B cell (primary cell): ENCODE measurements at regions not wholly inside any gene's neighbourhood (a gene's known extent, or its start where the extent isn't known, plus 50 kb on each side); places are given as distances from the start of the nearest gene placed in this dataset.

Experiments
- ATAC-seq: fragments of 200-7000 bp; cut with Tn5 transposase; one replicate; pipeline ENCODE4 v1.10.0; 2021; ENCODE audit warnings: low read depth, mild to moderate bottlenecking, moderate number of reproducible peaks, moderate library complexity
- CTCF ChIA-PET: fragments of 350-600 bp; sonication (Branson Sonifier 250); formaldehyde crosslinking; loops from one replicate; lab custom pipeline; 2021; ENCODE audit warnings: antibody characterized with exemption, inconsistent platforms; lab: Charles Lee
- POLR2A ChIA-PET: fragments of 350-600 bp; sonication (Branson Sonifier 250); formaldehyde crosslinking; loops from one replicate; lab custom pipeline; 2021; ENCODE audit warnings: antibody characterized with exemption; lab: Charles Lee
- DNase-seq: peaks from one replicate; pipeline ENCODE4 v3.0.0; 2013
- H2AFZ ChIP-seq: 2 replicates; pipeline ENCODE4 v1.6.1; 2012; ENCODE audit warnings: mild to moderate bottlenecking, low read depth, low read length; ENCODE audit not compliant: insufficient read depth, poor library complexity, severe bottlenecking
- H3K27ac ChIP-seq, 2 donors: 1 replicate in 1 of 2; 2 replicates in 1 of 2; pipeline ENCODE4 v1.5.1; 2012 to 2013; ENCODE audit warnings: low read length in 2 of 2, mild to moderate bottlenecking in 2 of 2, moderate library complexity in 1 of 2
- H3K27me3 ChIP-seq, 4 experiments: fragments of 200-600 bp in 1 of 4; sonication (generic) in 1 of 4; replicated peaks in 1 of 4; 1 replicate in 2 of 4; 2 replicates in 2 of 4; pipeline versions ENCODE4 v1.6.1 to v1.7.0; 2013 to 2016; ENCODE audit warnings: low read length in 3 of 4, mild to moderate bottlenecking in 2 of 4, mixed read lengths in 1 of 4, moderate library complexity in 1 of 4; ENCODE audit not compliant: insufficient read depth in 4 of 4, control insufficient read depth in 3 of 4; ENCODE audit errors: control extremely low read depth in 1 of 4
- H3K36me3 ChIP-seq, 2 experiments: replicated peaks in 1 of 2; 1 replicate in 1 of 2; 2 replicates in 1 of 2; pipeline versions ENCODE4 v1.6.1 to v1.7.1; 2013; ENCODE audit warnings: low read length in 1 of 2; ENCODE audit not compliant: insufficient read depth in 2 of 2, control insufficient read depth in 1 of 2; ENCODE audit errors: control extremely low read depth in 1 of 2, extremely low read depth in 1 of 2
- H3K4me1 ChIP-seq, 2 donors: fragments of 200-600 bp in 1 of 2; sonication (generic) in 1 of 2; 1 replicate in 1 of 2; 2 replicates in 1 of 2; pipeline versions ENCODE4 v1.5.1 to v1.6.1; 2013 to 2017; ENCODE audit warnings: low read length in 2 of 2; ENCODE audit not compliant: control insufficient read depth in 2 of 2, insufficient read depth in 2 of 2
- H3K4me2 ChIP-seq: replicated peaks from 2 replicates; pipeline ENCODE3; 2012; ENCODE audit warnings: mild to moderate bottlenecking, low read depth, low read length; ENCODE audit not compliant: poor library complexity, severe bottlenecking
- H3K4me3 ChIP-seq, 5 experiments: fragments of 200-600 bp in 1 of 5; sonication (generic) in 1 of 5; 1 replicate in 3 of 5; 2 replicates in 2 of 5; pipeline versions ENCODE4 v1.5.1 to v1.7.0; 2011 to 2016; ENCODE audit warnings: low read length in 4 of 5, mild to moderate bottlenecking in 4 of 5, low read depth in 2 of 5, control low read depth in 1 of 5, moderate library complexity in 1 of 5; ENCODE audit not compliant: insufficient read depth in 1 of 5; ENCODE audit errors: control extremely low read depth in 1 of 5, extremely low read depth in 1 of 5
- H3K79me2 ChIP-seq: fragments of 200-600 bp; sonication (generic); one replicate; pipeline ENCODE4 v1.6.0; 2016; ENCODE audit warnings: low read length; ENCODE audit not compliant: control insufficient read depth, insufficient read depth
- H3K9ac ChIP-seq: fragments of 200-600 bp; sonication (generic); 2 replicates; pipeline ENCODE4 v1.6.1; 2017; ENCODE audit warnings: mild to moderate bottlenecking, low read length, moderate library complexity
- H3K9me3 ChIP-seq, 3 donors: one replicate each; pipeline versions ENCODE4 v1.6.1 to v1.7.1; 2013; ENCODE audit warnings: low read length in 2 of 3; ENCODE audit not compliant: control insufficient read depth in 2 of 3, insufficient read depth in 1 of 3; ENCODE audit errors: control extremely low read depth in 1 of 3
- H4K20me1 ChIP-seq: 2 replicates; pipeline ENCODE4 v1.6.0; 2012; ENCODE audit warnings: mild to moderate bottlenecking, low read length; ENCODE audit not compliant: insufficient read depth, control insufficient read depth, poor library complexity, severe bottlenecking
- H3K27ac Mint-ChIP-seq: one replicate; pipeline ENCODE4 v1.8.0; 2021; ENCODE audit warnings: mixed read lengths
- H3K27me3 Mint-ChIP-seq: one replicate; pipeline ENCODE4 v1.8.0; 2021; ENCODE audit warnings: mixed read lengths
- H3K4me1 Mint-ChIP-seq: one replicate; pipeline ENCODE4 v1.8.0; 2021; ENCODE audit warnings: mixed read lengths
- H3K4me3 Mint-ChIP-seq: one replicate; pipeline ENCODE4 v1.8.0; 2021; ENCODE audit warnings: mixed read lengths
- H3K9me3 Mint-ChIP-seq: one replicate; pipeline ENCODE4 v1.8.0; 2022; ENCODE audit warnings: mixed read lengths; ENCODE audit not compliant: insufficient read depth
- EZH2 ChIP-seq: IDR thresholded peaks from 2 replicates; pipeline ENCODE4 v1.6.1; 2012; ENCODE audit warnings: borderline replicate concordance, low read depth, mild to moderate bottlenecking, moderate library complexity, low read length; ENCODE audit not compliant: insufficient read depth, poor library complexity, severe bottlenecking
- WGBS: methylation state at CpG from one replicate; pipeline ENCODE4 v1.1.5; 2013; ENCODE audit warnings: missing lambda C conversion rate; ENCODE audit not compliant: insufficient coverage; 5-methylcytosine and 5-hydroxymethylcytosine counted together
- intact Hi-C: fragments of 100-400 bp; cut with micrococcal nuclease; formaldehyde crosslinking; loops from one replicate; pipeline ENCODE4 v1.10.0; 2022
- TF ChIP-seq, protein P1 (sequence below): fragments of 200-600 bp; IDR thresholded peaks from one replicate; pipeline ENCODE4 v1.8.0; 2022; ENCODE audit warnings: antibody characterized with exemption, mild to moderate bottlenecking

DNA sequence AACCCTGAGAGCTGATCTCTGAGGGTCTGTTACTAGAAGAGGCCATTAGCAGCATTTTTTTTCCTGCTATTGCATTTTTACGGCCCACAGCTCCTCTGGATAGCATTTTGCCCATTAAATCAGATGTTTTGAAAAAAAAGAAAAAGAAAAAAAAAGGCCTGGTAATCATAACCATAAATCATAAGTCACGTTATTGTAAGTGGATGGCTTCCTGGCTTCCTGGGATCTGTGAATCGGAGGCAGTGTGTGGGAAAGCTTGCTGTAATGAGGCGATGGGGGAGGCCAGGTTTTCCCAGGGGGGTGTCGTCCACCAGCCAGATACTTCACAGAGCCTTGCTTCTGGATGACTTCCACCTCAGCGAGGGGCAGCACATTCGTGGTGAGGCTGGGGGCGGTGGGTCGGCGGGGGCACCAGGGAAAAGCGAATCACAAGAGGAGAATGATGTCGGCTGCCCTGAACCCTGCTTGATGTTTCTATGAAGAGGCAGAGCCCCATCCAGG, 106.5 kb upstream of the SYT13 start:
- H3K9me3 ChIP-seq: no peaks in the 10 kb centered on the region
- no peaks in the 10 kb centered on the region for H3K4me1 ChIP-seq
- H3K4me2 ChIP-seq: no peak overlapping the region
- POLR2A ChIA-PET: no interaction called here
- DNase-seq (no peak), ATAC-seq (no peak)
- H3K27me3 Mint-ChIP-seq: peaks cover 36% of the 10 kb centered on the region
- H3K27ac ChIP-seq: no peak overlapping the region
- intact Hi-C loops: no loop called here
- CTCF ChIA-PET: no interaction called here
- no peaks in the 10 kb centered on the region for H3K9me3 Mint-ChIP-seq
- H3K9ac ChIP-seq: no peak overlapping the region
- TF ChIP-seq EZH2: no peak
- TF ChIP-seq, protein P1, sequence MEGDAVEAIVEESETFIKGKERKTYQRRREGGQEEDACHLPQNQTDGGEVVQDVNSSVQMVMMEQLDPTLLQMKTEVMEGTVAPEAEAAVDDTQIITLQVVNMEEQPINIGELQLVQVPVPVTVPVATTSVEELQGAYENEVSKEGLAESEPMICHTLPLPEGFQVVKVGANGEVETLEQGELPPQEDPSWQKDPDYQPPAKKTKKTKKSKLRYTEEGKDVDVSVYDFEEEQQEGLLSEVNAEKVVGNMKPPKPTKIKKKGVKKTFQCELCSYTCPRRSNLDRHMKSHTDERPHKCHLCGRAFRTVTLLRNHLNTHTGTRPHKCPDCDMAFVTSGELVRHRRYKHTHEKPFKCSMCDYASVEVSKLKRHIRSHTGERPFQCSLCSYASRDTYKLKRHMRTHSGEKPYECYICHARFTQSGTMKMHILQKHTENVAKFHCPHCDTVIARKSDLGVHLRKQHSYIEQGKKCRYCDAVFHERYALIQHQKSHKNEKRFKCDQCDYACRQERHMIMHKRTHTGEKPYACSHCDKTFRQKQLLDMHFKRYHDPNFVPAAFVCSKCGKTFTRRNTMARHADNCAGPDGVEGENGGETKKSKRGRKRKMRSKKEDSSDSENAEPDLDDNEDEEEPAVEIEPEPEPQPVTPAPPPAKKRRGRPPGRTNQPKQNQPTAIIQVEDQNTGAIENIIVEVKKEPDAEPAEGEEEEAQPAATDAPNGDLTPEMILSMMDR: no peak
- no peaks in the 10 kb centered on the region for H4K20me1 ChIP-seq
- no peaks in the 10 kb centered on the region for H3K4me1 Mint-ChIP-seq
- 82% methylated on average over 10 of the region's 12 CpGs for WGBS
- H2AFZ ChIP-seq: no peak overlapping the region
- H3K27me3 ChIP-seq: peaks cover 0 to 6% (median 1%) of the 10 kb centered on the region in 4 experiments
- no peak overlapping the region for H3K27ac Mint-ChIP-seq
- no peaks in the 10 kb centered on the region for H3K79me2 ChIP-seq
- H3K4me3 ChIP-seq: no peak overlapping the region
- H3K4me3 Mint-ChIP-seq: no peak overlapping the region
- H3K36me3 ChIP-seq: no peaks in the 10 kb centered on the region

DNA sequence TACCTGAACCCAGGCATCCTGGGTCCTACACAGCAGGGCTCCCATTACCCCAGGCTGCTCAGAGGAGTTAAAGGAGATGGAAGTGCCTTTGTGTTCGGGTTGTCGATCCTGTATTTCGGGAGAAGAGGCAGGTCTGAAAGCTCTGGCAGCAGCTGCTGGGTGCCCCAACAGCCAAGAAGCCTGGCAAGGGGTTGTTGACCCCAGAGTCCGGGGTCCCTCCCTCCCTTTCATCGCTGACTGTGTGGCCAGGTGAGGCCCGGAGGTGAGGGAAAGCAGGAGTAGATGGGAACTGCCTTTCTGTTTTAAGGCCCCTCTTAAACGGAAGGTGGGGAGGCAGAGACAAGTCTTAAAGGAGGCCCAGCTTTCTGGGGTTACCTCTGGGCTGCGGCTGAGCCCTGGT, 106.0 kb upstream of the SYT13 start:
- Histone ChIP-seq H3K79me2 (no peaks in the 10 kb centered on the region), H3K27me3 (peaks cover 0 to 6% (median 1%) of the 10 kb centered on the region in 4 experiments), H3K9me3 (no peaks in the 10 kb centered on the region), H3K4me1 (no peaks in the 10 kb centered on the region), H3K4me3 (no peak overlapping the region), H3K9ac (no peak overlapping the region), H3K36me3 (no peaks in the 10 kb centered on the region), H2AFZ (no peak overlapping the region), H3K4me2 (no peak overlapping the region), H4K20me1 (no peaks in the 10 kb centered on the region), H3K27ac (no peak overlapping the region)
- DNase-seq (no peak), ATAC-seq (no peak)
- CTCF ChIA-PET: no interaction called here
- Mint-ChIP-seq H3K4me3 (no peak overlapping the region), H3K27ac (no peak overlapping the region), H3K4me1 (no peaks in the 10 kb centered on the region), H3K9me3 (no peaks in the 10 kb centered on the region), H3K27me3 (peaks cover 36% of the 10 kb centered on the region)
- POLR2A ChIA-PET: no interaction called here
- 96% methylated on average over 6 of the region's 8 CpGs for WGBS
- TF ChIP-seq, protein P1: no peak
- TF ChIP-seq EZH2: no peak
- intact Hi-C loops: no loop called here
